HG02885 (cell line): ENCODE measurements at regions not wholly inside any gene's neighbourhood (a gene's known extent, or its start where the extent isn't known, plus 50 kb on each side); places are given as distances from the start of the nearest gene placed in this dataset.
"Not testable (repeated sequence)": the region's sequence is repeated elsewhere in the genome, so short reads cannot be mapped to it uniquely, and the experiment has no call there.

Experiments
- ATAC-seq: cut with Tn5 transposase; IDR thresholded peaks from one replicate; pipeline ENCODE4 v1.9.1; 2021; ENCODE audit warnings: mild to moderate bottlenecking; ENCODE audit not compliant: unreplicated experiment, poor library complexity

GRCh38 chr19:29062475-29063435 lies 150.2 kb downstream of the UQCRFS1 start:
- ATAC-seq = no peak

- no peak for ATAC-seq
Measured at GRCh38 chr19:29060813-29061364, 152.1 kb downstream of the UQCRFS1 start.

- ATAC-seq = no peak
Measured at GRCh38 chr19:29056535-29056934, 156.4 kb downstream of the UQCRFS1 start.

GRCh38 chr19:29054886-29055675 lies 157.9 kb downstream of the UQCRFS1 start:
- no peak for ATAC-seq

GRCh38 chr19:29048873-29049272 lies 164.1 kb downstream of the UQCRFS1 start:
- no peak for ATAC-seq

- ATAC-seq = no peak
Measured at GRCh38 chr19:29045679-29046254, 167.2 kb downstream of the UQCRFS1 start.

- ATAC-seq = no peak
Measured at GRCh38 chr19:29044037-29044436, 168.9 kb downstream of the UQCRFS1 start.

GRCh38 chr19:29042450-29042849 lies 170.5 kb downstream of the UQCRFS1 start:
- no peak for ATAC-seq

GRCh38 chr19:29040951-29041350 lies 172.0 kb downstream of the UQCRFS1 start:
- no peak for ATAC-seq

GRCh38 chr19:29040292-29040691 lies 172.7 kb downstream of the UQCRFS1 start:
- no peak for ATAC-seq

GRCh38 chr19:29039036-29039435 lies 173.9 kb downstream of the UQCRFS1 start:
- not testable (repeated sequence) for ATAC-seq

- no peak for ATAC-seq
Measured at GRCh38 chr19:29031216-29031615, 181.7 kb downstream of the UQCRFS1 start.

GRCh38 chr19:29029268-29029958 lies 183.5 kb downstream of the UQCRFS1 start:
- no peak for ATAC-seq

- no peak for ATAC-seq
Measured at GRCh38 chr19:29022599-29022998, 190.4 kb downstream of the UQCRFS1 start.

GRCh38 chr19:29022165-29022564 lies 190.8 kb downstream of the UQCRFS1 start:
- no peak for ATAC-seq

GRCh38 chr19:29021232-29021916 lies 191.6 kb downstream of the UQCRFS1 start:
- no peak for ATAC-seq

- no peak for ATAC-seq
Measured at GRCh38 chr19:29019403-29019802, 193.5 kb downstream of the UQCRFS1 start.

- ATAC-seq = no peak
Measured at GRCh38 chr19:29018542-29018941, 194.4 kb downstream of the UQCRFS1 start.

- ATAC-seq = no peak
Measured at GRCh38 chr19:29017788-29018187, 195.2 kb downstream of the UQCRFS1 start.
